NCI-H1930 (cell line): ENCODE measurements at regions not wholly inside any gene's neighbourhood (a gene's known extent, or its start where the extent isn't known, plus 50 kb on each side); places are given as distances from the start of the nearest gene placed in this dataset.

Source experiments
- DNase-seq, 2 experiments: peaks; one replicate each; lab custom pipeline; 2025; lab: John Stamatoyannopoulos, UW

- DNase-seq = no peak
Measured at GRCh38 chr4:96183611-96184010, 343.7 kb downstream of the PDHA2 start.

DNA sequence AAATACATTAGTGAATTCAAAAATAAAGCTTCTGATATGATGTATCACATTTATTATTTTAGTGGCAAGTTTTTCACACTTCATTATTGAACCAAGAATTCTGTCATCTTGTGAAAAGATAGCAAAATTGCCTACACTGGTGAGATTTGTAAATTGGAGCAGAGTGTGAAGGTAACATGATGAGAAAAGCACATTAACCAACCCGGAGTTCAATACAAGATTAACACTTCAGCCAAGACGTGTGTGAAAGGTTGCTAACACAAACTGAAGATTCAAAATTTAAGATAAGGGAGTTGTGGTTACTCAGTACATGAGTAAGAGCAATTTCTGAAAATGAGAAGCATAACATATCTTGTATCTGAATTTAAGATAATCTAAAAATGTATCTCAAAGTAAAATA, 346.7 kb downstream of the PDHA2 start:
- DNase-seq = no peak

- DNase-seq = no peak
Measured at GRCh38 chr4:96189761-96190160, 349.9 kb downstream of the PDHA2 start.

DNA sequence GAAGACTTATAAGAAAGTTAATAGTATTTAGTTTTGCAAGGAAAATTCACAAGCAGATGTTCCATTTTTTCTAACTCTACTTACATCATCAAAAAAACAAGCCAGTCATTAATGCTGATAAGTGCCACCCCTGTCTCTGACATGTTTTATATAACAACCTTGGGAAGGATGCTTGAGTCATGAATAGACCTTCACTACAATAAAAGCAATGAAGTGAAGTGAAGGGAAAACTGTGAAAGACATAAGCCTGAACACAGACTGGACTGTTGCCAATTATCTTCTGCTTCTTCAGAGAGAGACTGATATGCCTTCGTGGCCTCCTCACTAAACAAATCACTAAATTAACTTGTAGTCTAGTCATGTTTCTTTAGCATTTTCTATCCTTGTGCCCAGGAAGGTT, 353.2 kb downstream of the PDHA2 start:
- DNase-seq = no peak

GRCh38 chr4:96194993-96195392, 355.1 kb downstream of the PDHA2 start:
- no peak for DNase-seq

GRCh38 chr4:96205143-96205936, 365.4 kb downstream of the PDHA2 start:
- no peak for DNase-seq

- no peak for DNase-seq
Measured at GRCh38 chr4:96227515-96227914, 387.6 kb downstream of the PDHA2 start.

GRCh38 chr4:96228463-96228862, 388.6 kb downstream of the PDHA2 start:
- no peak for DNase-seq

DNA sequence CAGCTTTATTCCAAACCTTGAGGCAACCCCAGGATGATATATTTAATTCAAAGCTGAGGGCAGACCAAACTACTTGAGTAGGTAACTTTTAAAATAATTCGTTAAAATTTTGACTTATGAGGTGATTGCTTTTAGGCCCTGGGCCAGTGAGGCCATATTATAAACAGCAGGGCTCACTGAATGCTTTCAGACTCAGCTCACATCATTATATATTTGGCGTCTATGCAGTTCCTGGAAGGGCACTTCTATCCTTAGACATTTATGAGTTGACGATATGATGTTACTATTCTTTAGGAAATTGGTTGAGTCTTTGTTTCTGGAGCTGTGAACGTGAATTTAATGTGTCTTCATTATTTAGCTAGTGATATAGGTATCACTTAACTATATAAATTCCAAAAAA, 400.1 kb downstream of the PDHA2 start:
- DNase-seq = no peak

DNA sequence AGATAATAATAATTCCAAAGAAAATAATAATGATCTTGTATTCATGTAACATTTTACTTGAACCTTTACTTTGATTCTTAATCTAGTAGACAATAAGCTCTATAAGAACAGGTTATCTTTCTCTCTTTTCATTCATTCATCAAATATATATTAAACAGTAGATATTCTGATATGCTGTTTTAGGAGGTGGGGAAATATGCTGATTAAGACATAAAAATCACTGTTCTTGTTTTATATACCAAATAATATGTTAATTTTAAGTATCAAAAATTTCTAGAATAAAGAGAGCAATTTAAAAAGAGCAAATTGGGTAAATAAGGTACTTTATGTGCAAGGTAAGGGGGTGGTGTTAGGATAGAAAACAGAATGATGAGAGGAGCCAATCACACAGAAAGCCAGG, 401.9 kb downstream of the PDHA2 start:
- DNase-seq = no peak

DNA sequence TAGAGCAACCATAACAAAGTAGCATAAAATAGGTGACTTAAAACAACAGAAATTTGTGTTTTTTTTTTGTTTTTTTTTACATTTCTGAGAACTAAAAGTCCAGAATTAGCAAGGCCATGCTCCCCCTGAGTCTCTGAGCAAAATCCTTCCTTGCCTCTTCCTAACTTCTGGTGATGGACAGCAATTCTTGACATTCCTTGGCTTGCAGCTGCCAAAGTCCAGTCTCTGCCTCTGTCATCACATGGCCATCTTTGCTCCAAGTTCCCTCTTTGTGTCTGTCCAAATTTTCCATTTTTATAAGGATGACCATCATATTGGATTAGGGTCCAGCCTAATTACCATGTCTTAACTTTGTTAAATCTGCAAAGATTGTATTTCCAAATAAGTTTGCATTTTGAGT, 407.2 kb downstream of the PDHA2 start:
- DNase-seq = no peak

DNA sequence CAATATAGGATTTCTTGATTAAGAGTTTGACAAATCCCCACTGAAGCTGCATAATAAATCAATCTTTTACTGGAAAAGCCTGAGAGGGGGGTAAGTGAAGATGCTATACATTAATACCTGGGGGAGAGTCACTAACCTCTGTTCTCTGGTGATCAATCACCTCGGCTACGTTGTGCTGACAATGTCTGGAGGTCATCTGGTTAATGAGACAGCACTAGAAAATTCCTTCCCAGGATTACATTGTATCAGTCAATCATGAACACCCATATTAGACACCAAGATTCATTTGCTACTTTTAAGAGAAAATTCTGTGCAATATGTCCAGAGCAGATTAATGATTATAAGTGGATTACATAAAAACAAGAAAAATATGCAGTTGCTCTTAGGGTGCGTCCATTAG, 408.3 kb downstream of the PDHA2 start:
- no peak for DNase-seq

DNA sequence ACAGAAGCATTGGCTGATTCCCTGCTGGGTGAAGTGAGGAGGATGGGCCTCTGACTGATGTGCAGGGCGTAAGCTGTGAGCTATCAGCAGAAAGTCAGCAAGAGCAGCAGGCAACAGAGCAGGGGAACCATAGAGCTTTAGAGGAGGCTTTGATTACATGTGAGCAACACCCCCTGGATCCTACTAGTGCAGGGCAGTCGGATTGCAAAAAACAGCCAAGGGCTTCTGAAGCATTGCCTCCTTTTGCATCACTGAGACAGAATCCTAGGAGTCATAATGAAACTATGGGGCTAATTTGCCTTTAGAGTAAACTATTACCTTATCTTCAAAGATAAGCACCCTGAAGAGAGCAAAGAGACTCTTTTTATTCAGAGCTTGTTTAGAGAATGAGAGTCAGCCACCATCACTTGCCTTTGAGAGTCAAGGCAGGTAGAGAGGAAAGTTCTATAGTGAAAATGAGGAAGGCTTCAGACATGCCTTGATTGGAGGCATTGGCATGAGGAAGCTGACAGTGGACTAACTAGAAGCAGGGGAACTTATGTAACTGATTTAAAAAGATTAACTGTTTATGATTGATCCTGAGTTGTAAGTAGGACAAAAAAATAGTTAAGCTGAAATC, 420.3 kb downstream of the PDHA2 start:
- no peak for DNase-seq

GRCh38 chr4:96262057-96262456, 422.2 kb downstream of the PDHA2 start:
- DNase-seq = no peak

- DNase-seq = no peak
Measured at GRCh38 chr4:96263291-96263690, 423.4 kb downstream of the PDHA2 start.

- no peak for DNase-seq
Measured at GRCh38 chr4:96264941-96265463, 425.1 kb downstream of the PDHA2 start.

DNA sequence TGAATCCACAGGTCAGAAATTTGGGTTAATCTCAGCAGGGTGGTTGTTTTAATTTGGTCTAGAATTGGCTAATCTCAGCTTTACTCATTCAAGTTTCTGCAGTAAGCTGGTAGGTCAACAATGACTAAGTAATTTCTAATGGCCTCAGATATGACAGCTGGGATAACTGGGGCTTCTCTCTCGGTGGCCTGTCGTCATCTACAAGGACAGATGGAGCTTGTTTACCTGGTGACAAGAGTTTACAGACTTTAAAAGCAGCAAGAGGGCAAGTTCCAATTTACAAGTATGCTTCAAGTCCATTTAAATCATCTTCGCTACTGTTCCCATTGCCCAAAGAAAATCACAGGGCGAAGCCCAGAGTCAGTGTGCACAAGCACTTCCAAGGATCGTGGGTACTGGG, 453.9 kb downstream of the PDHA2 start:
- DNase-seq = no peak

DNA sequence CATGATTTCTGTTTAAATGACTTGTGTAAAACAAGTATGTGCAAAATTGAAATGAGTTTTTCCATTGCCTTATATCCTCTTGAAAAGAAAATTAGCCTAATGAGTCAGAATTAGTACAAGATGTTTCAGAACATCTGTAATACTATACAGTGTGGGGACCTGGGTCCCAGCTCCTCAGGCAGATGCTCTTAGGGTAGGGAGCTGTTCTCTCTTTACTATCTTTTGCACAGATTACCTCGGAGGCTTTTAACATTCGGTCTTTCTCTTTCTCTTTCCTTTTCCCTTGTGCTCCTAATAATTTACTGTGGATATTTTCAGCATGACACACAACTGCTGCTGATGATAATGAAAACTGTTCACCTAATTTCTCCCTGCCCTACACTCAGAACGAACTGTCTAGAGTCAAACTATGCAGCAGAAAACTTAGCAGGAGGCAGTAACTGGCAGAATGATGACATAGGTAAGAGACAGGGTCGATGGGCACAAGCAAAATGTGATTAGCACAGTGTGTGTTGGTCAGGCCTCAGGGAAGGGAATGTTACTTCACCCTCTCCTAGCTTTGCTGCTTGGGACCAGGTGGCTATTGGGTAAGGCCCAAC, 455.3 kb downstream of the PDHA2 start:
- DNase-seq = no peak

GRCh38 chr4:96301715-96302114, 461.8 kb downstream of the PDHA2 start:
- no peak for DNase-seq

DNA sequence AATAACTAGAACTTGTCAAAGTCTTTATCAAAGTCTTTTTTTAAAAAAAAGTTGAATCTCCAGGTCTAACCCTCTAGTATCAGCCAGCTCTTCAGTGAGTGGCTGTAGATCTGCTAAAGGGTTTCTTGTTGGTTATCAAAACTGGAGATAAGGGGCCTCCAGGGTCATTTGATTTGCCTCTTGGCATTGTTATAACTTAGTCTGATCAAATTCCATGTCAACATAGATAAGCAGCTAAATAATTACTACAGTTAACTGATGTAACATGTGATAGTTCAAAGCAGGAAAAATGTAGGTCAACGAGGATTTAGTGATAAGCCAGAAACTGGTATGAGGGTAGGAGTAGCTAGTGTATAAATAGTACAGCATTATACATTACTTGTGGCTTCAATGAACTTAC, 465.1 kb downstream of the PDHA2 start:
- DNase-seq = no peak

DNA sequence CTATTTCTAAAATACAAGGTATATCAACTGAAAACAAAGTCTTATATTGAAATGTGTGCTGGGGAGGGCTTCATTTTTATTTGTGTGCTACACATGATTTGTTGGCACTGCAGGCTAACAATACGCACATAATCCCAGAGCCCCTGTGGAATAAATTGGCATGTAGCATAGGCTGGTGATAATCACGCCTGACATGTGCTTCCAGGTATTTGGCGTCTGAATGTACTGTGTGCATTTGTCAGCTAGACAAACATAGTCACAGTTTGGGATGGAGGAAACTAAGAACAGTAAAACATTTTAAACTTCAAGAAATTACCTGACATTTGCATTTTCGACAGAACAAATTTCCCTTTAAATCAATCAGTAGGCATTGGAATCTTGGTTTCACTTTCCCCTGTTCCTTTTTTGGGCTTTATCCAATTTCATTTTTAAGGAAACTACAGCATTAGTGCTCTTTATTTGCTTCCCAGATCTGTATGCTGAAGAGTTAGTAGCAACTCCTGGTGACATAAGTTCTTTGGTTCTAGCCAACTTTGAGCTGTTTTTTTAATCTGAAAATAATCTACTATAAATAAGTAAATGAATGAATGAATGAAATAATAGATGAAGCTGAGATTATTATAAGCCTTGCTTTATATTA, 472.3 kb downstream of the PDHA2 start:
- no peak for DNase-seq

GRCh38 chr4:96315815-96316214, 475.9 kb downstream of the PDHA2 start:
- DNase-seq = no peak

- no peak for DNase-seq
Measured at GRCh38 chr4:96316776-96317175, 476.9 kb downstream of the PDHA2 start.
